ENCODE measurements at regions not wholly inside any gene's neighbourhood (a gene's known extent, or its start where the extent isn't known, plus 50 kb on each side); places are given as distances from the start of the nearest gene placed in this dataset.

DNA sequence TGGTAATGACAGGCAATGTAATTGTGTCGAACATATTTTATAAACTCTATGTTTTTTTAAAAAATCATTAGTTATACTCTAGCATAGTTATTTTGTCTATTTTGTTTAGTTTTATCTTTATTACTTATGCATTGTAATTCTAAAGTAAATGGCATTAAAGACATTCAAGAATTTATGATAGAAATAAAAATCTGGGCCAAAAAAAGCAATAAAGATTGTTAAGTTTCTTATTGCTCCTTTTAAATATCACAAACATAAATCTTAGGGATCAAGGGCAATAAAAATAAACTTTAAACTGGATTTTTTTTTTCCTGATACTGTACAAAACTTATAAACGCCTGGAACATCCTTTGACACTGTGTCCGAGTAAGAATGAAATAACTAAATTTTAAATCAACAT is 931.5 kb upstream of the EYS start:
- Histone ChIP-seq H3K9me3 (ENCODE audit: control insufficient read depth, insufficient read depth, low read depth, low read length) (no peaks in the 10 kb centered on the region), H3K4me1 (ENCODE audit: control insufficient read depth, insufficient read depth, low read length) (no peaks in the 10 kb centered on the region), H3K36me3 (ENCODE audit: control insufficient read depth in 2 of 2, insufficient read depth in 1 of 2, low read length in 2 of 2) (no peaks in the 10 kb centered on the region), H3K27ac (ENCODE audit: extremely low read depth, low read depth, low read length) (no peak overlapping the region), H3K4me3 (ENCODE audit: low read depth, low read length) (no peak overlapping the region)
- TF ChIP-seq ZNF792 (tag by site-specific recombination; IDR thresholded peaks at IDR 0.05) = no peak
- TF ChIP-seq ZFP69B (tag by site-specific recombination; IDR thresholded peaks at IDR 0.05) = no peak
- TF ChIP-seq ZNF707 (tag by site-specific recombination; IDR thresholded peaks at IDR 0.05) = no peak
- TF ChIP-seq ZNF658 (tag by site-specific recombination; IDR thresholded peaks at IDR 0.05) = no peak
- ChIA-PET CTCF (interaction anchor here (0.6 kb wide), 1 partner anchor 20 kb away, joined by 3 read pairs; no protein-coding TSS in a partner anchor), POLR2A (no interaction called here)

DNA sequence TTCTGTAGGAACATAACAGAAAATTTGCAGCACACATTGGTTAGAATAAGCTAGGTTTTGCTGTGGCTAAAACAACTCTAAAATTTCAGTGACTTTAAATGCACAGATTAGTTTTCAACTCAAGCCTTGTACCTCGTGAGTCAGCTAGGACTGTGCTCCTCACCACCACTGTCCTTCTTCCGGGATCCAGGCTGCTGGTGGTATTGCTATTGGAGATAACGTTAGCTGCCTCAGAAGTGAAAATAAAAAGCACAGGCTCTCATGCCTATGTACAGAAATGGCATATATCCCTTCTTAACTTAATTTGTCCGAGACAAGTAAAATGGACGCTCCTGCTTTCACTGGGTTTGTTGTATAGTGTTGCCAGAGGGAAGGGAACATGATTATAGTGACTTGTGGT is 931.1 kb upstream of the EYS start:
- Histone ChIP-seq H3K9me3 (ENCODE audit: control insufficient read depth, insufficient read depth, low read depth, low read length) (no peaks in the 10 kb centered on the region), H3K27ac (ENCODE audit: extremely low read depth, low read depth, low read length) (no peak overlapping the region), H3K4me3 (ENCODE audit: low read depth, low read length) (no peak overlapping the region), H3K36me3 (ENCODE audit: control insufficient read depth in 2 of 2, insufficient read depth in 1 of 2, low read length in 2 of 2) (no peaks in the 10 kb centered on the region), H3K4me1 (ENCODE audit: control insufficient read depth, insufficient read depth, low read length) (no peaks in the 10 kb centered on the region)
- TF ChIP-seq SETDB1 (IDR thresholded peaks at IDR 0.05; ENCODE audit: insufficient read length, low read length) (peak; percentile 89), ZNF670 (tag by site-specific recombination; IDR thresholded peaks at IDR 0.05; ENCODE audit: low read depth) (no peak), TRIM28 (IDR thresholded peaks at IDR 0.05; ENCODE audit: borderline replicate concordance, low read length) (peak; percentile 91; the same call in 1 of the 2 replicates), ZNF335 (tag by site-specific recombination; conservative IDR thresholded peaks at IDR 0.05) (no peak)
- ChIA-PET POLR2A (no interaction called here), CTCF (interaction anchor here (0.6 kb wide), 1 partner anchor 20 kb away, joined by 3 read pairs; no protein-coding TSS in a partner anchor)

DNA sequence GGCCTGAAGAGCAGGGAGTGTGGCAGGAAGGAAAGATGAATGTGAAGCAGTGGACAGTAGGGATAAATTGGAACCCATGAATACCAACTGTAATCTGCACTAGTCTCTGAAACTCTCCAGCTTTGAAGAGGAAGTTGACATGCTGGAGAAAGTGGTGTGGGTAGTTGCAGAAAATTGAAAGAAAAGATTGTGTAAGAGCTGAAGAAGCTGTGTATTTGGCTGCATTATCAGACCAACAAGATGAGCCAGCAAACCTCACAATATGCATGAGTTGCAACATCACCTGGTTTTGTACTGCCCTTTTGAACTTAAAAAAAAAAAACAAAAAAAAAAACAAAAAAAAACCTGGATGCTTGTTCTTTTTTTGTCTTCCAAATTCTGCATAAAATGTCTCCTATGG is 921.9 kb upstream of the EYS start:
- CTCF ChIA-PET = no interaction called here
- Histone ChIP-seq H3K36me3 (ENCODE audit: control insufficient read depth in 2 of 2, insufficient read depth in 1 of 2, low read length in 2 of 2) (no peaks in the 10 kb centered on the region), H3K4me1 (ENCODE audit: control insufficient read depth, insufficient read depth, low read length) (no peaks in the 10 kb centered on the region), H3K27ac (ENCODE audit: extremely low read depth, low read depth, low read length) (no peak overlapping the region), H3K4me3 (ENCODE audit: low read depth, low read length) (no peak overlapping the region), H3K9me3 (ENCODE audit: control insufficient read depth, insufficient read depth, low read depth, low read length) (no peaks in the 10 kb centered on the region)
- TF ChIP-seq ZNF132 (tag by site-specific recombination; IDR thresholded peaks at IDR 0.05; ENCODE audit: borderline replicate concordance) = no peak
- no peak for TF ChIP-seq RBAK (tag by site-specific recombination; IDR thresholded peaks at IDR 0.05)
- TF ChIP-seq ZNF174 (tag by site-specific recombination; IDR thresholded peaks at IDR 0.05) = no peak
- TF ChIP-seq YY2 (tag by site-specific recombination; IDR thresholded peaks at IDR 0.05) = no peak
- no peak for TF ChIP-seq ZNF830 (tag by site-specific recombination; IDR thresholded peaks at IDR 0.05; ENCODE audit: low read depth)
- no peak for TF ChIP-seq ZNF549 (tag by site-specific recombination; IDR thresholded peaks at IDR 0.05)
- no peak for TF ChIP-seq TCF7L2 (IDR thresholded peaks at IDR 0.05; ENCODE audit: borderline replicate concordance, low read depth, low read length)
- no peak for TF ChIP-seq GFI1B (tag by site-specific recombination; IDR thresholded peaks at IDR 0.05)
- TF ChIP-seq, protein P1, sequence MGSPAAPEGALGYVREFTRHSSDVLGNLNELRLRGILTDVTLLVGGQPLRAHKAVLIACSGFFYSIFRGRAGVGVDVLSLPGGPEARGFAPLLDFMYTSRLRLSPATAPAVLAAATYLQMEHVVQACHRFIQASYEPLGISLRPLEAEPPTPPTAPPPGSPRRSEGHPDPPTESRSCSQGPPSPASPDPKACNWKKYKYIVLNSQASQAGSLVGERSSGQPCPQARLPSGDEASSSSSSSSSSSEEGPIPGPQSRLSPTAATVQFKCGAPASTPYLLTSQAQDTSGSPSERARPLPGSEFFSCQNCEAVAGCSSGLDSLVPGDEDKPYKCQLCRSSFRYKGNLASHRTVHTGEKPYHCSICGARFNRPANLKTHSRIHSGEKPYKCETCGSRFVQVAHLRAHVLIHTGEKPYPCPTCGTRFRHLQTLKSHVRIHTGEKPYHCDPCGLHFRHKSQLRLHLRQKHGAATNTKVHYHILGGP (tag by site-specific recombination; IDR thresholded peaks at IDR 0.05) = no peak
- TF ChIP-seq ZNF433 (tag by site-specific recombination; IDR thresholded peaks at IDR 0.05; ENCODE audit: low read depth) = no peak
- no peak for TF ChIP-seq SP3 (tag by site-specific recombination; IDR thresholded peaks at IDR 0.05)
- no peak for TF ChIP-seq ZNF112 (tag by site-specific recombination; IDR thresholded peaks at IDR 0.05)
- TF ChIP-seq, protein P2, sequence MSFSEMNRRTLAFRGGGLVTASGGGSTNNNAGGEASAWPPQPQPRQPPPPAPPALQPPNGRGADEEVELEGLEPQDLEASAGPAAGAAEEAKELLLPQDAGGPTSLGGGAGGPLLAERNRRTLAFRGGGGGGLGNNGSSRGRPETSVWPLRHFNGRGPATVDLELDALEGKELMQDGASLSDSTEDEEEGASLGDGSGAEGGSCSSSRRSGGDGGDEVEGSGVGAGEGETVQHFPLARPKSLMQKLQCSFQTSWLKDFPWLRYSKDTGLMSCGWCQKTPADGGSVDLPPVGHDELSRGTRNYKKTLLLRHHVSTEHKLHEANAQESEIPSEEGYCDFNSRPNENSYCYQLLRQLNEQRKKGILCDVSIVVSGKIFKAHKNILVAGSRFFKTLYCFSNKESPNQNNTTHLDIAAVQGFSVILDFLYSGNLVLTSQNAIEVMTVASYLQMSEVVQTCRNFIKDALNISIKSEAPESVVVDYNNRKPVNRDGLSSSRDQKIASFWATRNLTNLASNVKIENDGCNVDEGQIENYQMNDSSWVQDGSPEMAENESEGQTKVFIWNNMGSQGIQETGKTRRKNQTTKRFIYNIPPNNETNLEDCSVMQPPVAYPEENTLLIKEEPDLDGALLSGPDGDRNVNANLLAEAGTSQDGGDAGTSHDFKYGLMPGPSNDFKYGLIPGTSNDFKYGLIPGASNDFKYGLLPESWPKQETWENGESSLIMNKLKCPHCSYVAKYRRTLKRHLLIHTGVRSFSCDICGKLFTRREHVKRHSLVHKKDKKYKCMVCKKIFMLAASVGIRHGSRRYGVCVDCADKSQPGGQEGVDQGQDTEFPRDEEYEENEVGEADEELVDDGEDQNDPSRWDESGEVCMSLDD (tag by site-specific recombination; IDR thresholded peaks at IDR 0.05) = no peak
- TF ChIP-seq ZNF423 (tag by site-specific recombination; IDR thresholded peaks at IDR 0.05) = no peak
- no peak for TF ChIP-seq ZNF623 (tag by site-specific recombination; IDR thresholded peaks at IDR 0.05)
- POLR2A ChIA-PET = no interaction called here

Data from HEK293 (cell line).